Parathyroid adenoma (tissue), 2 donors: ENCODE measurements at regions not wholly inside any gene's neighbourhood (a gene's known extent, or its start where the extent isn't known, plus 50 kb on each side); places are given as distances from the start of the nearest gene placed in this dataset.

ENCODE experiments used
- H2AFZ ChIP-seq: fragments of 300-600 bp; sonication (generic); one replicate; pipeline ENCODE4 v1.7.0; 2017; ENCODE audit warnings: antibody characterized with exemption, mild to moderate bottlenecking
- H3K27ac ChIP-seq: fragments of 300-600 bp; sonication (generic); one replicate; pipeline ENCODE4 v1.7.0; 2017
- H3K27me3 ChIP-seq: fragments of 300-600 bp; sonication (generic); one replicate; pipeline ENCODE4 v1.7.0; 2017; ENCODE audit warnings: low read length; ENCODE audit not compliant: control insufficient read depth, insufficient read depth
- H3K36me3 ChIP-seq: fragments of 300-600 bp; sonication (generic); one replicate; pipeline ENCODE4 v1.7.0; 2017; ENCODE audit warnings: low read length; ENCODE audit not compliant: control insufficient read depth, insufficient read depth
- H3K4me1 ChIP-seq: fragments of 300-600 bp; sonication (generic); one replicate; pipeline ENCODE4 v1.7.0; 2017; ENCODE audit warnings: control low read depth
- H3K4me2 ChIP-seq: fragments of 300-600 bp; sonication (generic); one replicate; pipeline ENCODE4 v1.7.0; 2017; ENCODE audit warnings: low read length
- H3K4me3 ChIP-seq: fragments of 300-600 bp; sonication (generic); one replicate; pipeline ENCODE4 v1.7.0; 2017; ENCODE audit warnings: low read depth, low read length
- H3K79me2 ChIP-seq: fragments of 300-600 bp; sonication (generic); one replicate; pipeline ENCODE4 v1.7.0; 2017; ENCODE audit warnings: control low read depth
- H3K9ac ChIP-seq: fragments of 300-600 bp; sonication (generic); one replicate; pipeline ENCODE4 v1.7.0; 2017; ENCODE audit warnings: mild to moderate bottlenecking
- H3K9me3 ChIP-seq: fragments of 300-600 bp; sonication (generic); one replicate; pipeline ENCODE4 v1.7.0; 2017; ENCODE audit warnings: low read length; ENCODE audit not compliant: control insufficient read depth
- TF ChIP-seq, protein P1 (sequence below): fragments of 300-600 bp; sonication (generic); IDR thresholded peaks from one replicate; pipeline ENCODE4 v1.7.0; 2017; ENCODE audit warnings: antibody characterized with exemption, mild to moderate bottlenecking
- donor health status: primary hyperparathyroidism.

- H3K4me3 ChIP-seq = no peak overlapping the region
- no peak overlapping the region for H3K27ac ChIP-seq
- no peak overlapping the region for H2AFZ ChIP-seq
Measured at GRCh38 chr1:87904651-87905050, 576.0 kb downstream of the LMO4 start.

GRCh38 chr1:87905651-87906050 lies 577.0 kb downstream of the LMO4 start:
- H3K27me3 ChIP-seq = no peaks in the 10 kb centered on the region
- no peak overlapping the region for H3K27ac ChIP-seq
- H3K36me3 ChIP-seq = no peaks in the 10 kb centered on the region
- no peaks in the 10 kb centered on the region for H3K4me1 ChIP-seq
- H3K9me3 ChIP-seq = no peaks in the 10 kb centered on the region
- no peak overlapping the region for H3K4me2 ChIP-seq
- H2AFZ ChIP-seq = no peak overlapping the region
- H3K79me2 ChIP-seq = no peaks in the 10 kb centered on the region
- TF ChIP-seq, protein P1, sequence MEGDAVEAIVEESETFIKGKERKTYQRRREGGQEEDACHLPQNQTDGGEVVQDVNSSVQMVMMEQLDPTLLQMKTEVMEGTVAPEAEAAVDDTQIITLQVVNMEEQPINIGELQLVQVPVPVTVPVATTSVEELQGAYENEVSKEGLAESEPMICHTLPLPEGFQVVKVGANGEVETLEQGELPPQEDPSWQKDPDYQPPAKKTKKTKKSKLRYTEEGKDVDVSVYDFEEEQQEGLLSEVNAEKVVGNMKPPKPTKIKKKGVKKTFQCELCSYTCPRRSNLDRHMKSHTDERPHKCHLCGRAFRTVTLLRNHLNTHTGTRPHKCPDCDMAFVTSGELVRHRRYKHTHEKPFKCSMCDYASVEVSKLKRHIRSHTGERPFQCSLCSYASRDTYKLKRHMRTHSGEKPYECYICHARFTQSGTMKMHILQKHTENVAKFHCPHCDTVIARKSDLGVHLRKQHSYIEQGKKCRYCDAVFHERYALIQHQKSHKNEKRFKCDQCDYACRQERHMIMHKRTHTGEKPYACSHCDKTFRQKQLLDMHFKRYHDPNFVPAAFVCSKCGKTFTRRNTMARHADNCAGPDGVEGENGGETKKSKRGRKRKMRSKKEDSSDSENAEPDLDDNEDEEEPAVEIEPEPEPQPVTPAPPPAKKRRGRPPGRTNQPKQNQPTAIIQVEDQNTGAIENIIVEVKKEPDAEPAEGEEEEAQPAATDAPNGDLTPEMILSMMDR = no peak
- H3K4me3 ChIP-seq = no peak overlapping the region
- no peak overlapping the region for H3K9ac ChIP-seq

More at GRCh38 chr1:87904651-87905050, 576.0 kb downstream of the LMO4 start:
- no peaks in the 10 kb centered on the region for H3K79me2 ChIP-seq
- no peaks in the 10 kb centered on the region for H3K9me3 ChIP-seq
- no peaks in the 10 kb centered on the region for H3K36me3 ChIP-seq
- no peaks in the 10 kb centered on the region for H3K4me1 ChIP-seq
- H3K4me2 ChIP-seq = no peak overlapping the region
- no peak overlapping the region for H3K9ac ChIP-seq
- TF ChIP-seq, protein P1 = no peak
- H3K27me3 ChIP-seq = no peaks in the 10 kb centered on the region

DNA sequence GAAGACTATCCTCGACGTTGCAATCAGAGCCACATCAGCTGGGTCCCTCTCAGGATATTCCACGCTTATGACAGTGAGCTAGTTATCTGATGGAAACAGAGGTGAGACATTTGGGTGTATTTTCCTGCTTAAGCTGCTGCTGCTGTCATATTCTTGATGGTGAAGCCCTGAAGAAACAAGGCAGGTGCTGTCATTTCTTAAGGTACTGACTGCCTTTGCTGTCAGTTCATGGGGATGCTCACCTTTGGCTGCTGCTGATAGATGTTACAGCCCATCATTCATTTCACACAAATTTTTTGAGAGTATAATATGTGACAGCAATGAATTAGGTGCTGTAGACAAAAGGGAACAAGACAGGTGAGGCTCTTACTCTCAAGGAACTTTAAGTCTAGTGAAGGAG lies 577.4 kb downstream of the LMO4 start:
- TF ChIP-seq, protein P1 = no peak
- H3K9me3 ChIP-seq = no peaks in the 10 kb centered on the region

DNA sequence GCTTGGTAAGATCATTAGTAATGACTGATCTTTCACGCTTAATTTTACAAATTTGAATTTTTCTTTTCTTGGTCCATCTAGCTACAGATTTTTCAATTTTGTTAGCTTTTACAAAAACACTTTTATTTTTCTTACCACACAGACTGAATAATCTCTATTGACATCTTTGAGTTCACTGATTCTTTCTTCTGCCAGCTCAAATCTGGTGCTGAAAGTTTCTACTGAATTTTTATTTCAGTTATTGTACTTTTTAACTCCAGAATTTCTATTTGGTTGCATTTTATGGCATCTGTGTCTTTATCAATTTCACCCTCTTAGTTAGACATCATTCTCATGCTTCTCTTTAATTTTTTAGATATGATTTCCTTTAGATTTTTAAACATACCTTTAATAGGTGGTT lies 584.7 kb downstream of the LMO4 start:
- no peaks in the 10 kb centered on the region for H3K27me3 ChIP-seq
- TF ChIP-seq, protein P1 = no peak
- no peaks in the 10 kb centered on the region for H3K9me3 ChIP-seq
- no peak overlapping the region for H3K9ac ChIP-seq
- no peaks in the 10 kb centered on the region for H3K79me2 ChIP-seq
- no peak overlapping the region for H3K4me2 ChIP-seq
- H3K4me3 ChIP-seq = no peak overlapping the region
- H3K27ac ChIP-seq = no peak overlapping the region
- H2AFZ ChIP-seq = no peak overlapping the region
- no peaks in the 10 kb centered on the region for H3K4me1 ChIP-seq
- H3K36me3 ChIP-seq = no peaks in the 10 kb centered on the region

More for the DNA sequence above, 577.4 kb downstream of the LMO4 start:
- Histone ChIP-seq H3K4me2 (no peak overlapping the region), H3K27ac (no peak overlapping the region), H2AFZ (no peak overlapping the region), H3K4me3 (no peak overlapping the region), H3K9ac (no peak overlapping the region), H3K79me2 (no peaks in the 10 kb centered on the region), H3K4me1 (no peaks in the 10 kb centered on the region), H3K27me3 (no peaks in the 10 kb centered on the region), H3K36me3 (no peaks in the 10 kb centered on the region)

DNA sequence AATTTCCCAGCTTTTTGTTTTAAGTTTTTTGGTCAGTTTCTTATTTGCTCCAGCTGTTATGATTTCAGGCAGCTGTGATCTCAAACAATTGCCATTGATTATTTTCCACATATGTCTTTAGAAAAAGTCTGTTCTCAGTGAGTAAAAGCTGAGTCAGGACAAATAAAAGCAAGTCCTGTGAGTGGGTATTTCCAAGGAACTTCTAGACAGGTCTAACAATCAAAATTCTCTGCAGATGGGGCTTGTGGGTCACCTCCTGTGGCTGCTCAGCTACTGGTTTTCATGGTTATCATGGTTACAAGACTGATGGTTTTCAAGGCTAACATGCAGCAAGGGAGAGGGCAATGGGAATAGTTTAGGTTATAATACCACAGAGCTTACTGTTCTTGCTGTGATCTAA lies 585.7 kb downstream of the LMO4 start:
- no peak overlapping the region for H3K4me3 ChIP-seq
- H3K36me3 ChIP-seq = no peaks in the 10 kb centered on the region
- no peaks in the 10 kb centered on the region for H3K4me1 ChIP-seq
- H3K79me2 ChIP-seq = no peaks in the 10 kb centered on the region
- TF ChIP-seq, protein P1 = no peak
- H3K9me3 ChIP-seq = no peaks in the 10 kb centered on the region
- no peak overlapping the region for H3K27ac ChIP-seq
- H3K27me3 ChIP-seq = no peaks in the 10 kb centered on the region
- H3K4me2 ChIP-seq = no peak overlapping the region
- H3K9ac ChIP-seq = no peak overlapping the region
- H2AFZ ChIP-seq = no peak overlapping the region
